Prostate gland (tissue), 2 donors: ENCODE measurements at regions not wholly inside any gene's neighbourhood (a gene's known extent, or its start where the extent isn't known, plus 50 kb on each side); places are given as distances from the start of the nearest gene placed in this dataset.

Experiments
- CTCF ChIP-seq, 4 experiments: fragments of 200-600 bp in 2 of 4; fragments of 450-650 bp in 2 of 4; sonication (generic) in 2 of 4; IDR thresholded peaks; 1 replicate in 3 of 4; 2 replicates in 1 of 4; pipeline ENCODE4 v1.5.1; 2016 to 2019; ENCODE audit warnings: antibody characterized with exemption in 4 of 4, mild to moderate bottlenecking in 2 of 4, moderate library complexity in 2 of 4
- POLR2A ChIP-seq: fragments of 450-650 bp; IDR thresholded peaks from one replicate; pipeline ENCODE4 v1.6.1; 2016; ENCODE audit warnings: antibody characterized with exemption, mild to moderate bottlenecking
- POLR2AphosphoS5 ChIP-seq: sonication (generic); formaldehyde crosslinking; IDR thresholded peaks from one replicate; pipeline ENCODE4 v1.6.1; 2017; ENCODE audit warnings: antibody characterized with exemption

DNA sequence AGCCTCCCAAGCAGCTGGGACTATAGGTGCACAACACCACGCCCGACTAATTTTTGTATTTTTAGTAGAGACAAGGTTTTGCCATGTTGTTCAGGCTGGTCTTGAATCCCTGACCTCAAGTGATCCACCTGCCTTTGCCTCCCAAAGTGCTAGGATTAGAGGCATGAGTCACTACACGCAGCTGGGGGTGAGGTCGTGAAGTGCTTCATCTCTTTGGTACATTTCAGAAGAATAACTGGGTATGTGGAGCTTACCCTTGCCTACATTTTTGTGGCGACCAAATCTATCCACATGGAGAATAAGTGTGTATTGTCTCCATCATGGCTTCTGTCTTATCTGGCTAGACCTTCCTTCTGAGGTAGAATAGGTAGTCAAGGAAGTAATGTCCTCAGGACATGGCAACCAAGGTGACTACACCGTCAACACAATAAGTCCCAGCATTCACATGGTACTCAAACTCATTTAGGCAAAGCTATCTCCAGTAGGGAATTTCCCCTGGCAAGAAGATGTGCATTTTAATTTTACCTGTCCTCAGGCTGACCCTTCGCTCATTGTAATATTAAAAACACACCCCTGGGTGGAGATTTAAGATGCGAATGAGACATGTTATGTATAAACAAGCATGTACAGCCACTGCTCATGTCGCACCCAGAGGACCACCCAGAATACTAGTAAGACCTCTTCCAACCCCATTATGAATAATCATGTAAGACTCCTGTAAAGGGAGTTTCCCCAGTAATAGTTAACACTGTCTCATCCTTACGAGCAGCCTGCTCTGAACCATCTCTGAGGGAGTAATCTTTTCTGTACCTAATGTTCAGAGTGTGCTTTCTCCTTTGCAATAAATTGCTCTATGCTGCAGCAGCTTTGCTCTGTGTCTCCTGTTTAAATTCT lies 1173.2 kb downstream of the TAF11L14 start:
- no peak for TF ChIP-seq CTCF (IDR thresholded peaks at IDR 0.05)
- no peak for TF ChIP-seq POLR2A
- no peak for TF ChIP-seq POLR2AphosphoS5
